Mesothelial cell of epicardium (in vitro differentiated cells): ENCODE measurements at regions not wholly inside any gene's neighbourhood (a gene's known extent, or its start where the extent isn't known, plus 50 kb on each side); places are given as distances from the start of the nearest gene placed in this dataset.

ENCODE experiments used
- DNase-seq, 2 experiments: peaks; one replicate each; pipeline ENCODE4 v3.0.0; 2021; ENCODE audit warnings: low spot score in 2 of 2; ENCODE audit not compliant: unreplicated experiment in 2 of 2
- H3K27ac Mint-ChIP-seq: 2 replicates; pipeline ENCODE4 v1.8.0; 2021; ENCODE audit warnings: mixed read lengths
- H3K27me3 Mint-ChIP-seq: 2 replicates; pipeline ENCODE4 v1.8.0; 2021; ENCODE audit warnings: low read depth, mixed read lengths
- H3K36me3 Mint-ChIP-seq: 2 replicates; pipeline ENCODE4 v1.8.0; 2021; ENCODE audit warnings: mixed read lengths
- H3K4me1 Mint-ChIP-seq: 2 replicates; pipeline ENCODE4 v1.8.0; 2021; ENCODE audit warnings: mixed read lengths
- H3K4me3 Mint-ChIP-seq: 2 replicates; pipeline ENCODE4 v1.8.0; 2021; ENCODE audit warnings: mild to moderate bottlenecking, moderate library complexity, mixed read lengths
- H3K9me3 Mint-ChIP-seq: 2 replicates; pipeline ENCODE4 v1.8.0; 2021; ENCODE audit warnings: mixed read lengths
- CTCF ChIP-seq: fragments of 200-600 bp; sonication (generic); IDR thresholded peaks from one replicate; pipeline ENCODE4 v1.5.0; 2021; ENCODE audit warnings: antibody characterized with exemption; ENCODE audit not compliant: unreplicated experiment

DNA sequence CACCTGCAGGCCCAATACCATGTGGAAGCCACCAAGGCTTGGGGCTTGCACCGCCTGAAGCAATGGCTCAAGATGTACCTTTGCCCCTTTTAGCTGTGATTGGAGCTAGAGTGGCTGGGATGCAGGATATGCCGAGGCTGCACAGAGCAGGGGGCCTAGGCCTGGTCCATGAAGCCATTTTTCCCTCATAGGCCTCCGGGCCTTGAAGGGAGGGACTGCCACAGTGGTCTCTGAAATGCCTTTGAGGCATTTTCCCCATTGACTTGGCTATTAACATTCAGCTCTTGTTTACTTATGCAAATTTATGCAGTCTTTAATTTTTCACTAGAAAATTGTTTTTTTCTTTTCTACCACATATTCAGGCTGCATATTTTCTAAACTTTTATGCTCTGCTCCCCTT lies 203.2 kb upstream of the HHIP start:
- no peaks in the 10 kb centered on the region for H3K27me3 Mint-ChIP-seq
- H3K4me1 Mint-ChIP-seq = no peaks in the 10 kb centered on the region
- H3K4me3 Mint-ChIP-seq = no peak overlapping the region
- no peak overlapping the region for H3K27ac Mint-ChIP-seq
- DNase-seq = no peak
- H3K9me3 Mint-ChIP-seq = peaks cover 46% of the 10 kb centered on the region
- no peak for TF ChIP-seq CTCF
- H3K36me3 Mint-ChIP-seq = no peaks in the 10 kb centered on the region

- Mint-ChIP-seq H3K4me1 (peaks cover 17% of the 10 kb centered on the region), H3K36me3 (no peaks in the 10 kb centered on the region), H3K27ac (no peak overlapping the region), H3K9me3 (peaks cover 18% of the 10 kb centered on the region), H3K27me3 (no peaks in the 10 kb centered on the region), H3K4me3 (no peak overlapping the region)
- TF ChIP-seq CTCF = no peak
- no peak for DNase-seq
These were observed 196.3 kb upstream of the HHIP start for GRCh38 chr4:144449611-144450010.

DNA sequence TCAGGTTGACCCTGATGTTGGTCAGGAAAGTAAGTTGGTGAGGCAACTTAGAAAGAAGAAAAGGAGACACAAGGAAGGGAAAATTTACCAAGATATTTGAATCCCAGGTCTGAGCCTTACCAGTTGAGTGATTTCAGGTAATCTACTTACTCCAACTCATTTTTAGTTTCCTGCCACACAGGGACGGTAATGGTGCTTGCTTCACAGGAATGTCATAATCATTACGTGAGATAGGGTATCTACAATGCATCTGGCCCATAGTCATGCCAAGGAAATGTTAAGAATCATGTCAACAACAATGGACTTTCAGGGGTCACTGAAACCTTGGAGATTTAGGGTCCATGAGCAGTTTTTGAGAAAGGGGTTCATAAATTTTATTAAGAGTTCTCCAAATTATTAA lies 195.4 kb upstream of the HHIP start:
- H3K27ac Mint-ChIP-seq = no peak overlapping the region
- no peaks in the 10 kb centered on the region for H3K36me3 Mint-ChIP-seq
- H3K4me1 Mint-ChIP-seq = peaks cover 17% of the 10 kb centered on the region
- DNase-seq = no peak
- peaks cover 18% of the 10 kb centered on the region for H3K9me3 Mint-ChIP-seq
- no peak overlapping the region for H3K4me3 Mint-ChIP-seq
- TF ChIP-seq CTCF = no peak
- no peaks in the 10 kb centered on the region for H3K27me3 Mint-ChIP-seq

GRCh38 chr4:144451766-144452450 lies 194.0 kb upstream of the HHIP start:
- Mint-ChIP-seq H3K4me1 (peaks cover 17% of the 10 kb centered on the region), H3K4me3 (no peak overlapping the region), H3K27ac (no peak overlapping the region), H3K27me3 (no peaks in the 10 kb centered on the region), H3K36me3 (no peaks in the 10 kb centered on the region), H3K9me3 (peaks cover 15% of the 10 kb centered on the region)
- DNase-seq = no peak
- TF ChIP-seq CTCF = no peak

DNA sequence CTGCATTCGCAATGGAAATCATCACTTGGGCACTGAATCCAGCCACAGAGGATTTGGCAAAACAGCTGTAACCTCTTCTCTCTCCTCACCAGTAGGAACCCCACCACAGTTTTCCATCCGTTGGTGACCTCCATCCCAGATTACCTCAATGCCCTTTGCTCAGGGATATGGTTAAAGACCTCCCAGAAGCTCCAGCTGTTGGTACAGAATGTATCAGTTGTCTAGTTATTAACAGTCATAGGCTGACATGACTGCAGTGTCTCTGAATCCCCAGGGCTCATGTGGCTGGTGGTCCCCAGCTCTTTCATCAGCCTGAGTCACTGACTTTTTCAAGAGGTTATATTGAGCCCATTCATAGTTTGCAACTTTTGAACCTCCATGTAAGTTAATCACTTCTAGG lies 189.8 kb upstream of the HHIP start:
- H3K4me1 Mint-ChIP-seq = peaks cover 15% of the 10 kb centered on the region
- no peaks in the 10 kb centered on the region for H3K36me3 Mint-ChIP-seq
- DNase-seq = no peak

More for the DNA sequence above, 189.8 kb upstream of the HHIP start:
- Mint-ChIP-seq H3K4me3 (no peak overlapping the region), H3K27ac (no peak overlapping the region), H3K27me3 (no peaks in the 10 kb centered on the region), H3K9me3 (no peaks in the 10 kb centered on the region)
- TF ChIP-seq CTCF = no peak
